H1 (cell line): ENCODE measurements at regions not wholly inside any gene's neighbourhood (a gene's known extent, or its start where the extent isn't known, plus 50 kb on each side); places are given as distances from the start of the nearest gene placed in this dataset.

Experiments
- CHD7 ChIP-seq: fragments of 300-600 bp; sonication (generic); IDR thresholded peaks from 2 replicates; pipeline ENCODE4 v1.7.1; 2012; ENCODE audit warnings: low read length, moderate library complexity, mild to moderate bottlenecking, inconsistent platforms; ENCODE audit not compliant: insufficient replicate concordance
- MAFK ChIP-seq: IDR thresholded peaks from 2 replicates; pipeline ENCODE4 v1.6.1; 2012; ENCODE audit warnings: low read depth, mild to moderate bottlenecking, improper control_type of control experiment, low read length
- MAX ChIP-seq: IDR thresholded peaks from 2 replicates; pipeline ENCODE4 v1.6.1; 2012; ENCODE audit warnings: inconsistent platforms
- SAP30 ChIP-seq: fragments of 300-600 bp; sonication (generic); IDR thresholded peaks from 2 replicates; pipeline ENCODE4 v1.7.1; 2012; ENCODE audit warnings: low read length, moderate library complexity, mild to moderate bottlenecking, inconsistent platforms; ENCODE audit not compliant: insufficient read depth, insufficient replicate concordance

- TF ChIP-seq CHD7, result no peak
- no peak for TF ChIP-seq MAFK
- no peak for TF ChIP-seq SAP30
- TF ChIP-seq MAX, result no peak
- TF ChIP-seq, all 59 proteins: peak for 8
These were observed 62.3 kb upstream of the LBX1 start (continued) for GRCh38 chr10:101291331-101292193.
